ENCODE measurements at regions not wholly inside any gene's neighbourhood (a gene's known extent, or its start where the extent isn't known, plus 50 kb on each side); places are given as distances from the start of the nearest gene placed in this dataset.

DNA sequence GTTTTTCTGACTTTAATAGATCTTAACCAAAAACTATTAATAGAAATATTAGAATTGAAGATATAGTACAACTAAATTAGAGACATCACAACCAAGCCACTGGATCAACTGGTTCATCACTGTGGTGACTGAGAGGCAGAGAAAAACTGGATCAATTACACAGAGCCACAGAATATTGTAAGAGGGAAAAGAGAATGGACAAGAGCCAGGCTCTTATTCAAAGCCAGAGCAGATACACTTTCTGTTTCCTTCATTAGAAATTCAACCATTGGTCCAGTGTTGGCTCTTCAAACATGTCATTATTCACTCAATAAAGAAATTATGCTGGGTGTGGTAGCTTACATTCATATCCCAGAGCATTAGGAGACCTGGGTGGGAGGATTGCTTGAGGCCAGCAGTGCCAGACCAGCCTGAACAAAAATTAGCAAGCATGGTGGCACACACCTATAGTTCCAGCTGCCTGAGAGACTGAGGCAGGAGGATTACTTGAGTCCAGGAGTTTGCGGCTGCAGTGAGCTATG is 295.1 kb downstream of the NEBL start:
- Histone ChIP-seq H3K27ac (ENCODE audit: low read depth in 1 of 2, low read length in 2 of 2) (no peak overlapping the region), H3K36me3 (ENCODE audit: control insufficient read depth in 4 of 4, insufficient read depth in 3 of 4, low read depth in 1 of 4, low read length in 3 of 4) (no peaks in the 10 kb centered on the region), H3K4me3 (ENCODE audit: low read depth in 1 of 3, low read length in 3 of 3) (no peak overlapping the region), H3K9ac (ENCODE audit: low read depth in 1 of 2, low read length in 2 of 2) (no peak overlapping the region), H3K27me3 (ENCODE audit: control insufficient read depth in 4 of 4, insufficient read depth in 4 of 4, low read length in 3 of 4) (no peaks in the 10 kb centered on the region), H3K4me1 (ENCODE audit: control insufficient read depth in 4 of 4, insufficient read depth in 4 of 4, low read length in 3 of 4) (no peaks in the 10 kb centered on the region), H3K9me3 (ENCODE audit: control insufficient read depth in 4 of 4, low read length in 3 of 4) (no peaks in the 10 kb centered on the region)
- no peak for TF ChIP-seq JUND (IDR thresholded peaks at IDR 0.05)
- no peak for DNase-seq (ENCODE audit: low spot score)
- WGBS: 81% methylated on average over 1 of the region's 1 CpG

DNA sequence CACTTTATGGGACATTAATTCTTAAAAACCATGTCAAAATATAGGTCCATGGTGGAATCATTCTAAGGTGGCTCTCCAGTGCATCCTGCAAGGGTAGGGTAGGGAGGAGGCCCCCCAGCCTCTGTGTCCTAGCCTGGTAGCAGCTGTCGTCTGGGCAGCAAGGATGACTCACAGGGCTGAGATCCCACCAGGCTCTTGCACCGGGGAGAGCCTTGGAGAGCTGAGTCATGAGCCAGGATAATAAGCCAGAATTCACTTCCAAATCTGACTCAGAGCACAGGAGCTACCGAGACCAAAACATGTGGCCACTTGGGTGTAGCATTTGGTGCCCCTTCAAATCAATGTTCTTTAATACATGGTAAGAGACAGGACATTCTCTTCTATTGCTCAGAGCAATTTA is 298.5 kb downstream of the NEBL start:
- no peak for TF ChIP-seq HNF4A (conservative IDR thresholded peaks at IDR 0.05)
- TF ChIP-seq JUND (IDR thresholded peaks at IDR 0.05): no peak
- no peak for TF ChIP-seq NR2F2 (IDR thresholded peaks at IDR 0.05)
- TF ChIP-seq GABPA (IDR thresholded peaks at IDR 0.05 in 1 of 2, conservative IDR thresholded peaks at IDR 0.05 in 1 of 2): no peak
- no peak for TF ChIP-seq TAF1 (conservative IDR thresholded peaks at IDR 0.05)
- TF ChIP-seq RAD21 (IDR thresholded peaks at IDR 0.05): no peak
- TF ChIP-seq, protein P1, sequence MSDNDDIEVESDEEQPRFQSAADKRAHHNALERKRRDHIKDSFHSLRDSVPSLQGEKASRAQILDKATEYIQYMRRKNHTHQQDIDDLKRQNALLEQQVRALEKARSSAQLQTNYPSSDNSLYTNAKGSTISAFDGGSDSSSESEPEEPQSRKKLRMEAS (IDR thresholded peaks at IDR 0.05): no peak
- TF ChIP-seq, protein P2, sequence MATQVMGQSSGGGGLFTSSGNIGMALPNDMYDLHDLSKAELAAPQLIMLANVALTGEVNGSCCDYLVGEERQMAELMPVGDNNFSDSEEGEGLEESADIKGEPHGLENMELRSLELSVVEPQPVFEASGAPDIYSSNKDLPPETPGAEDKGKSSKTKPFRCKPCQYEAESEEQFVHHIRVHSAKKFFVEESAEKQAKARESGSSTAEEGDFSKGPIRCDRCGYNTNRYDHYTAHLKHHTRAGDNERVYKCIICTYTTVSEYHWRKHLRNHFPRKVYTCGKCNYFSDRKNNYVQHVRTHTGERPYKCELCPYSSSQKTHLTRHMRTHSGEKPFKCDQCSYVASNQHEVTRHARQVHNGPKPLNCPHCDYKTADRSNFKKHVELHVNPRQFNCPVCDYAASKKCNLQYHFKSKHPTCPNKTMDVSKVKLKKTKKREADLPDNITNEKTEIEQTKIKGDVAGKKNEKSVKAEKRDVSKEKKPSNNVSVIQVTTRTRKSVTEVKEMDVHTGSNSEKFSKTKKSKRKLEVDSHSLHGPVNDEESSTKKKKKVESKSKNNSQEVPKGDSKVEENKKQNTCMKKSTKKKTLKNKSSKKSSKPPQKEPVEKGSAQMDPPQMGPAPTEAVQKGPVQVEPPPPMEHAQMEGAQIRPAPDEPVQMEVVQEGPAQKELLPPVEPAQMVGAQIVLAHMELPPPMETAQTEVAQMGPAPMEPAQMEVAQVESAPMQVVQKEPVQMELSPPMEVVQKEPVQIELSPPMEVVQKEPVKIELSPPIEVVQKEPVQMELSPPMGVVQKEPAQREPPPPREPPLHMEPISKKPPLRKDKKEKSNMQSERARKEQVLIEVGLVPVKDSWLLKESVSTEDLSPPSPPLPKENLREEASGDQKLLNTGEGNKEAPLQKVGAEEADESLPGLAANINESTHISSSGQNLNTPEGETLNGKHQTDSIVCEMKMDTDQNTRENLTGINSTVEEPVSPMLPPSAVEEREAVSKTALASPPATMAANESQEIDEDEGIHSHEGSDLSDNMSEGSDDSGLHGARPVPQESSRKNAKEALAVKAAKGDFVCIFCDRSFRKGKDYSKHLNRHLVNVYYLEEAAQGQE (IDR thresholded peaks at IDR 0.05): no peak
- no peak for TF ChIP-seq RXRA (IDR thresholded peaks at IDR 0.05)
- 65% methylated on average over 3 of the region's 3 CpGs for WGBS
- H3K4me1 ChIP-seq (ENCODE audit: control insufficient read depth in 4 of 4, insufficient read depth in 4 of 4, low read length in 3 of 4): no peaks in the 10 kb centered on the region
- DNase-seq (ENCODE audit: low spot score): no peak
- H3K36me3 ChIP-seq (ENCODE audit: control insufficient read depth in 4 of 4, insufficient read depth in 3 of 4, low read depth in 1 of 4, low read length in 3 of 4): no peaks in the 10 kb centered on the region
- no peaks in the 10 kb centered on the region for H3K9me3 ChIP-seq (ENCODE audit: control insufficient read depth in 4 of 4, low read length in 3 of 4)
- no peaks in the 10 kb centered on the region for H3K27me3 ChIP-seq (ENCODE audit: control insufficient read depth in 4 of 4, insufficient read depth in 4 of 4, low read length in 3 of 4)
- no peak overlapping the region for H3K27ac ChIP-seq (ENCODE audit: low read depth in 1 of 2, low read length in 2 of 2)
- H3K9ac ChIP-seq (ENCODE audit: low read depth in 1 of 2, low read length in 2 of 2): no peak overlapping the region
- H3K4me3 ChIP-seq (ENCODE audit: low read depth in 1 of 3, low read length in 3 of 3): no peak overlapping the region

DNA sequence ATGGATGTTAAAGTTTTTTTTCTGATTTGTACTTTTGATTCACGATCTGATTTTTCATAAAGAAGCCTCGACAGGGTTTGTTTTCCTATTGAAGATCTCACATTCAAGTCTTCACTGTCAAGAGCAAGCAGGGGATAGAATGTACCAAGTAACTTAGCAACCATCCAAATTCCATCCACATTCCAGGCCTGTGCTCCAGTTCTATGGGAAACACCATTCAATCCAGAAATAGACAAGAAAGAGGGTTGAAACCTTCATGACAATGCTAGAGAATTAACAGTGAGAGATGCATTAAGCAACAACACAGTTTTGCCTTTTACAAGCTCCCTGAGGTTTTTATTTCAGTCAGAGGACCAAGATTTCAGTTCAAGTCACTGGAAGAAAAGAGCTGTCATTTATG is 300.2 kb downstream of the NEBL start:
- no peaks in the 10 kb centered on the region for H3K4me1 ChIP-seq (ENCODE audit: control insufficient read depth in 4 of 4, insufficient read depth in 4 of 4, low read length in 3 of 4)

More for the DNA sequence above, 300.2 kb downstream of the NEBL start:
- no peaks in the 10 kb centered on the region for H3K36me3 ChIP-seq (ENCODE audit: control insufficient read depth in 4 of 4, insufficient read depth in 3 of 4, low read depth in 1 of 4, low read length in 3 of 4)
- no peak for DNase-seq (ENCODE audit: low spot score)
- no peaks in the 10 kb centered on the region for H3K27me3 ChIP-seq (ENCODE audit: control insufficient read depth in 4 of 4, insufficient read depth in 4 of 4, low read length in 3 of 4)
- WGBS: 67% methylated on average over 2 of the region's 2 CpGs
- H3K4me3 ChIP-seq (ENCODE audit: low read depth in 1 of 3, low read length in 3 of 3): no peak overlapping the region
- no peak overlapping the region for H3K27ac ChIP-seq (ENCODE audit: low read depth in 1 of 2, low read length in 2 of 2)
- no peak for TF ChIP-seq GABPA (IDR thresholded peaks at IDR 0.05 in 1 of 2, conservative IDR thresholded peaks at IDR 0.05 in 1 of 2)
- TF ChIP-seq NR2F2 (IDR thresholded peaks at IDR 0.05): no peak
- TF ChIP-seq FOXA2 (IDR thresholded peaks at IDR 0.05): no peak
- TF ChIP-seq HNF4G (IDR thresholded peaks at IDR 0.05): no peak
- no peak for TF ChIP-seq JUND (IDR thresholded peaks at IDR 0.05)
- no peak for TF ChIP-seq EGR1 (IDR thresholded peaks at IDR 0.05; ENCODE audit: low read depth in 2 of 2)
- TF ChIP-seq, protein P3, sequence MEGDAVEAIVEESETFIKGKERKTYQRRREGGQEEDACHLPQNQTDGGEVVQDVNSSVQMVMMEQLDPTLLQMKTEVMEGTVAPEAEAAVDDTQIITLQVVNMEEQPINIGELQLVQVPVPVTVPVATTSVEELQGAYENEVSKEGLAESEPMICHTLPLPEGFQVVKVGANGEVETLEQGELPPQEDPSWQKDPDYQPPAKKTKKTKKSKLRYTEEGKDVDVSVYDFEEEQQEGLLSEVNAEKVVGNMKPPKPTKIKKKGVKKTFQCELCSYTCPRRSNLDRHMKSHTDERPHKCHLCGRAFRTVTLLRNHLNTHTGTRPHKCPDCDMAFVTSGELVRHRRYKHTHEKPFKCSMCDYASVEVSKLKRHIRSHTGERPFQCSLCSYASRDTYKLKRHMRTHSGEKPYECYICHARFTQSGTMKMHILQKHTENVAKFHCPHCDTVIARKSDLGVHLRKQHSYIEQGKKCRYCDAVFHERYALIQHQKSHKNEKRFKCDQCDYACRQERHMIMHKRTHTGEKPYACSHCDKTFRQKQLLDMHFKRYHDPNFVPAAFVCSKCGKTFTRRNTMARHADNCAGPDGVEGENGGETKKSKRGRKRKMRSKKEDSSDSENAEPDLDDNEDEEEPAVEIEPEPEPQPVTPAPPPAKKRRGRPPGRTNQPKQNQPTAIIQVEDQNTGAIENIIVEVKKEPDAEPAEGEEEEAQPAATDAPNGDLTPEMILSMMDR (IDR thresholded peaks at IDR 0.05; ENCODE audit: low read depth, low read length, missing input control): no peak
- TF ChIP-seq, protein P1 (IDR thresholded peaks at IDR 0.05): no peak
- no peak overlapping the region for H3K9ac ChIP-seq (ENCODE audit: low read depth in 1 of 2, low read length in 2 of 2)
- no peaks in the 10 kb centered on the region for H3K9me3 ChIP-seq (ENCODE audit: control insufficient read depth in 4 of 4, low read length in 3 of 4)

Measured in liver (tissue), 8 donors.